ENCODE measurements at regions not wholly inside any gene's neighbourhood (a gene's known extent, or its start where the extent isn't known, plus 50 kb on each side); places are given as distances from the start of the nearest gene placed in this dataset.

GRCh38 chr4:45663003-45663402, 460.9 kb downstream of the GABRG1 start:
- DNase-seq, result peak; percentile 17
- Histone ChIP-seq H3K36me3 (replicated peaks) (no peaks in the 10 kb centered on the region), H3K27ac (no peak overlapping the region), H3K27me3 (replicated peaks) (no peaks in the 10 kb centered on the region), H3K4me3 (ENCODE audit: low read depth, low read length) (no peak overlapping the region)
- TF ChIP-seq CTCF (IDR thresholded peaks at IDR 0.05; ENCODE audit: low read depth, low read length, missing control alignments), result no peak
- in situ Hi-C loops (cut with HindIII; ENCODE audit: low pct_ligation_motif_present, low sequenced_read_pairs), result no loop called here

- TF ChIP-seq CTCF (IDR thresholded peaks at IDR 0.05; ENCODE audit: low read depth, low read length, missing control alignments), result no peak
- in situ Hi-C loops (cut with HindIII; ENCODE audit: low pct_ligation_motif_present, low sequenced_read_pairs), result no loop called here
- no peak for DNase-seq
- Histone ChIP-seq H3K4me3 (ENCODE audit: low read depth, low read length) (no peak overlapping the region), H3K36me3 (replicated peaks) (no peaks in the 10 kb centered on the region), H3K27me3 (replicated peaks) (no peaks in the 10 kb centered on the region), H3K27ac (no peak overlapping the region)
Measured at GRCh38 chr4:45661893-45662292, 462.0 kb downstream of the GABRG1 start.

GRCh38 chr4:45650545-45650944, 473.3 kb downstream of the GABRG1 start:
- no peaks in the 10 kb centered on the region for H3K36me3 ChIP-seq (replicated peaks)
- in situ Hi-C loops (cut with HindIII; ENCODE audit: low pct_ligation_motif_present, low sequenced_read_pairs), result no loop called here
- no peak for DNase-seq
- H3K27ac ChIP-seq, result no peak overlapping the region
- H3K4me3 ChIP-seq (ENCODE audit: low read depth, low read length), result no peak overlapping the region
- no peaks in the 10 kb centered on the region for H3K27me3 ChIP-seq (replicated peaks)
- TF ChIP-seq CTCF (IDR thresholded peaks at IDR 0.05; ENCODE audit: low read depth, low read length, missing control alignments), result no peak

GRCh38 chr4:45648846-45649245, 475.0 kb downstream of the GABRG1 start:
- Histone ChIP-seq H3K27me3 (replicated peaks) (no peaks in the 10 kb centered on the region), H3K27ac (no peak overlapping the region), H3K36me3 (replicated peaks) (no peaks in the 10 kb centered on the region), H3K4me3 (ENCODE audit: low read depth, low read length) (no peak overlapping the region)
- no peak for TF ChIP-seq CTCF (IDR thresholded peaks at IDR 0.05; ENCODE audit: low read depth, low read length, missing control alignments)
- no peak for DNase-seq
- in situ Hi-C loops (cut with HindIII; ENCODE audit: low pct_ligation_motif_present, low sequenced_read_pairs), result no loop called here

- in situ Hi-C loops (cut with HindIII; ENCODE audit: low pct_ligation_motif_present, low sequenced_read_pairs), result no loop called here
- Histone ChIP-seq H3K27ac (no peak overlapping the region), H3K36me3 (replicated peaks) (no peaks in the 10 kb centered on the region), H3K4me3 (ENCODE audit: low read depth, low read length) (no peak overlapping the region), H3K27me3 (replicated peaks) (no peaks in the 10 kb centered on the region)
- TF ChIP-seq CTCF (IDR thresholded peaks at IDR 0.05; ENCODE audit: low read depth, low read length, missing control alignments), result no peak
- DNase-seq, result no peak
Measured at GRCh38 chr4:45647823-45648222, 476.0 kb downstream of the GABRG1 start.

GRCh38 chr4:45646885-45647590, 476.8 kb downstream of the GABRG1 start:
- no peak for TF ChIP-seq CTCF (IDR thresholded peaks at IDR 0.05; ENCODE audit: low read depth, low read length, missing control alignments)
- DNase-seq, result no peak
- Histone ChIP-seq H3K27ac (no peak overlapping the region), H3K4me3 (ENCODE audit: low read depth, low read length) (no peak overlapping the region), H3K27me3 (replicated peaks) (no peaks in the 10 kb centered on the region), H3K36me3 (replicated peaks) (no peaks in the 10 kb centered on the region)
- in situ Hi-C loops (cut with HindIII; ENCODE audit: low pct_ligation_motif_present, low sequenced_read_pairs), result no loop called here

Data from brain microvascular endothelial cell (primary cell).